ENCODE measurements at regions not wholly inside any gene's neighbourhood (a gene's known extent, or its start where the extent isn't known, plus 50 kb on each side); places are given as distances from the start of the nearest gene placed in this dataset.

- no peak for ATAC-seq
- peaks cover 7% of the 10 kb centered on the region for H3K9me3 Mint-ChIP-seq
- no peaks in the 10 kb centered on the region; the same call in 1 of the 2 replicates for H3K27me3 Mint-ChIP-seq (ENCODE audit: low read depth)
- no peak overlapping the region for H3K4me3 Mint-ChIP-seq
- ChIA-PET CTCF (no interaction called here), POLR2A (no interaction called here)
- no peak for DNase-seq (ENCODE audit: low spot score)
- no peaks in the 10 kb centered on the region for H3K36me3 Mint-ChIP-seq
- peaks cover 10% of the 10 kb centered on the region for H3K4me1 Mint-ChIP-seq
- TF ChIP-seq ZNF138 (CRISPR knock-in tag; conservative IDR thresholded peaks at IDR 0.05) (no peak), NR1H2 (CRISPR knock-in tag; IDR thresholded peaks at IDR 0.05) (no peak), EMX1 (CRISPR knock-in tag; IDR thresholded peaks at IDR 0.05) (no peak), ZNF219 (CRISPR knock-in tag; IDR thresholded peaks at IDR 0.05; ENCODE audit: borderline replicate concordance) (no peak), JAZF1 (CRISPR knock-in tag; IDR thresholded peaks at IDR 0.05) (no peak), USF2 (CRISPR knock-in tag; IDR thresholded peaks at IDR 0.05) (no peak), E2F1 (CRISPR knock-in tag; IDR thresholded peaks at IDR 0.05) (no peak), ZNF671 (CRISPR knock-in tag; IDR thresholded peaks at IDR 0.05) (no peak), CREB1 (CRISPR knock-in tag; IDR thresholded peaks at IDR 0.05) (no peak), ZNF425 (CRISPR knock-in tag; conservative IDR thresholded peaks at IDR 0.05) (no peak), STAT6 (CRISPR knock-in tag; conservative IDR thresholded peaks at IDR 0.05; ENCODE audit: low read depth) (no peak), SMAD4 (CRISPR knock-in tag; IDR thresholded peaks at IDR 0.05) (no peak), HMGA2 (CRISPR knock-in tag; IDR thresholded peaks at IDR 0.05) (no peak), OVOL2 (CRISPR knock-in tag; IDR thresholded peaks at IDR 0.05; ENCODE audit: borderline replicate concordance) (no peak), CTCF (IDR thresholded peaks at IDR 0.05) (no peak), RELA (CRISPR knock-in tag; IDR thresholded peaks at IDR 0.05; ENCODE audit: borderline replicate concordance) (no peak), ETV6 (CRISPR knock-in tag; IDR thresholded peaks at IDR 0.05) (no peak)
- no peak overlapping the region for H3K27ac Mint-ChIP-seq
Measured at GRCh38 chr10:108689891-108690290, 1233.4 kb downstream of the XPNPEP1 start.

GRCh38 chr10:108688314-108688713 lies 1235.0 kb downstream of the XPNPEP1 start:
- H3K36me3 Mint-ChIP-seq = no peaks in the 10 kb centered on the region
- TF ChIP-seq FOXK1 (CRISPR knock-in tag; IDR thresholded peaks at IDR 0.05) (no peak), ZBTB21 (CRISPR knock-in tag; IDR thresholded peaks at IDR 0.05; ENCODE audit: borderline replicate concordance) (no peak), ZNF121 (CRISPR knock-in tag; IDR thresholded peaks at IDR 0.05) (no peak), ZNF671 (CRISPR knock-in tag; IDR thresholded peaks at IDR 0.05) (no peak)
- CTCF ChIA-PET = no interaction called here
- ATAC-seq (no peak), DNase-seq (ENCODE audit: low spot score) (no peak)
- POLR2A ChIA-PET = no interaction called here
- H3K4me3 Mint-ChIP-seq = no peak overlapping the region
- H3K4me1 Mint-ChIP-seq = peaks cover 10% of the 10 kb centered on the region
- H3K27me3 Mint-ChIP-seq (ENCODE audit: low read depth) = no peaks in the 10 kb centered on the region; the same call in 1 of the 2 replicates
- H3K9me3 Mint-ChIP-seq = peaks cover 7% of the 10 kb centered on the region
- no peak overlapping the region for H3K27ac Mint-ChIP-seq

Measured in WTC11 (cell line).